ENCODE measurements at regions not wholly inside any gene's neighbourhood (a gene's known extent, or its start where the extent isn't known, plus 50 kb on each side); places are given as distances from the start of the nearest gene placed in this dataset.

DNA sequence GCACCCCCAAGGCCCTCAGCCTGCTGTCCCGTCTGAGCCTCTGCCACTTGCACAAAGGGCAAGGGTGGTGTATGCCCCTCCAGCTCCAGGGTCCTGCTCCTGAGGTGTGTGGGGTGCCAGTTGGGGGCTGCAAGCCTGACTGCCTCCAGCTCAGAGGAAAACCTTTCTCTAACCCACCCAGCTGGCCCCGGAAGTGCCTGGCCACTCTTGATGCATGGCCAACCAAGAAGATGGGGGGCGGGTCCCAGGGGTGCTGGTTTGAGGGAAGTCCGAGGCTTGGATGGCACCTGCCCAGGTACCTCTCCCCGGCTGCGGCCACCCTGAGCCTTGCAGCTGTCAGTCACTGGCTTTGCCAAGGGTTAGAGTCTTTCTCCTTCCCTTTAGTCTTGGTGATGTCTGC, 112.6 kb upstream of the TMPRSS2 start:
- no peak for DNase-seq
- intact Hi-C loops (cut with micrococcal nuclease) = no loop called here
- no peak overlapping the region for H3K4me3 ChIP-seq (ENCODE audit: control extremely low read depth in 1 of 5, extremely low read depth in 1 of 5, insufficient read depth in 1 of 5, low read depth in 2 of 5, low read length in 4 of 5)
- no peak overlapping the region for H3K4me2 ChIP-seq (replicated peaks; ENCODE audit: low read depth, low read length, poor library complexity, severe bottlenecking)
- no peak overlapping the region for H3K27ac ChIP-seq (ENCODE audit: low read length in 2 of 2)
- no peaks in the 10 kb centered on the region for H4K20me1 ChIP-seq (ENCODE audit: control insufficient read depth, insufficient read depth, low read length, poor library complexity, severe bottlenecking)
- no peak overlapping the region for H3K9ac ChIP-seq (ENCODE audit: low read length)
- H3K27ac Mint-ChIP-seq = no peak overlapping the region
- H3K9me3 Mint-ChIP-seq (ENCODE audit: insufficient read depth) = peaks cover 3% of the 10 kb centered on the region
- H3K27me3 ChIP-seq (replicated peaks in 1 of 4; ENCODE audit: control extremely low read depth in 1 of 4, control insufficient read depth in 3 of 4, insufficient read depth in 4 of 4, low read length in 3 of 4) = peaks cover 0 to 3% (median 0%) of the 10 kb centered on the region in 4 experiments
- H2AFZ ChIP-seq (ENCODE audit: insufficient read depth, low read depth, low read length, poor library complexity, severe bottlenecking) = no peak overlapping the region
- H3K4me1 ChIP-seq (ENCODE audit: control insufficient read depth in 2 of 2, insufficient read depth in 2 of 2, low read length in 2 of 2) = no peaks in the 10 kb centered on the region
- H3K9me3 ChIP-seq (ENCODE audit: control extremely low read depth in 1 of 3, control insufficient read depth in 2 of 3, insufficient read depth in 1 of 3, low read length in 2 of 3) = peaks cover 0 to 4% (median 0%) of the 10 kb centered on the region in 3 donors
- POLR2A ChIA-PET = no interaction called here
- CTCF ChIA-PET = no interaction called here
- TF ChIP-seq, protein P1, sequence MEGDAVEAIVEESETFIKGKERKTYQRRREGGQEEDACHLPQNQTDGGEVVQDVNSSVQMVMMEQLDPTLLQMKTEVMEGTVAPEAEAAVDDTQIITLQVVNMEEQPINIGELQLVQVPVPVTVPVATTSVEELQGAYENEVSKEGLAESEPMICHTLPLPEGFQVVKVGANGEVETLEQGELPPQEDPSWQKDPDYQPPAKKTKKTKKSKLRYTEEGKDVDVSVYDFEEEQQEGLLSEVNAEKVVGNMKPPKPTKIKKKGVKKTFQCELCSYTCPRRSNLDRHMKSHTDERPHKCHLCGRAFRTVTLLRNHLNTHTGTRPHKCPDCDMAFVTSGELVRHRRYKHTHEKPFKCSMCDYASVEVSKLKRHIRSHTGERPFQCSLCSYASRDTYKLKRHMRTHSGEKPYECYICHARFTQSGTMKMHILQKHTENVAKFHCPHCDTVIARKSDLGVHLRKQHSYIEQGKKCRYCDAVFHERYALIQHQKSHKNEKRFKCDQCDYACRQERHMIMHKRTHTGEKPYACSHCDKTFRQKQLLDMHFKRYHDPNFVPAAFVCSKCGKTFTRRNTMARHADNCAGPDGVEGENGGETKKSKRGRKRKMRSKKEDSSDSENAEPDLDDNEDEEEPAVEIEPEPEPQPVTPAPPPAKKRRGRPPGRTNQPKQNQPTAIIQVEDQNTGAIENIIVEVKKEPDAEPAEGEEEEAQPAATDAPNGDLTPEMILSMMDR (IDR thresholded peaks at IDR 0.05) = no peak
- no peak for TF ChIP-seq EZH2 (IDR thresholded peaks at IDR 0.05; ENCODE audit: borderline replicate concordance, insufficient read depth, low read depth, low read length, poor library complexity, severe bottlenecking)
- H3K36me3 ChIP-seq (replicated peaks in 1 of 2; ENCODE audit: control extremely low read depth in 1 of 2, control insufficient read depth in 1 of 2, extremely low read depth in 1 of 2, insufficient read depth in 2 of 2, low read length in 1 of 2) = no peaks in the 10 kb centered on the region
- no peaks in the 10 kb centered on the region for H3K79me2 ChIP-seq (ENCODE audit: control insufficient read depth, insufficient read depth, low read length)
- no peak for ATAC-seq (ENCODE audit: low read depth)
- H3K4me1 Mint-ChIP-seq = no peaks in the 10 kb centered on the region
- H3K4me3 Mint-ChIP-seq = no peak overlapping the region
- H3K27me3 Mint-ChIP-seq = peaks cover 38% of the 10 kb centered on the region
- 88% methylated on average over 5 of the region's 6 CpGs for WGBS (ENCODE audit: insufficient coverage)

DNA sequence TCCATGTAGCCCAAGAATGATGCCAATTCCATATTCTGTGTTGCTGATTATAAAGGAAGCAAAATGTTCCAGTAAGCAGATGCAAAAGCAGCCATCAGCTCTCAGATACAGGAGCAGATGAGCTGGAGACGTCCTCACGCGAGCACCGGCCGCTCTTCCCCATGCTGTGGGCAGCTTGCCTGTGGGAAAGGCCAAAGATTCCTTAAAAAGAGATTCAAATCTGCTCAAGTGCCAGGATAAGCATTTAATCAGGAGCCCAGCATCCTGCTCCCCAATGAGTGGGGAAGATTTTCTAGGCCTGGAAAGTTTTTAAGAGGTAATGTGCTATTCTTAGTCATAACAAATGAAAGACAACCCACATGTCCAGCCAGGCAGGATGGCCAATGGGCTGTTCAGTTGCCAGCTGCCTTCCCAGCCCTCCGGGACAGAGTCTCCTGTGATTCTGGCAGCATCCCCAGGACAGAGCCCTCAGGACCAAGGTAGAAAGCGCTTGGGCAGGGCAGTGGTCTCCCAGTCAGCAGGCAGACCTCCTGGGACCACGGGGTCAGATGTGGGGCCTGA, 108.2 kb upstream of the TMPRSS2 start:
- no peak for TF ChIP-seq EZH2 (IDR thresholded peaks at IDR 0.05; ENCODE audit: borderline replicate concordance, insufficient read depth, low read depth, low read length, poor library complexity, severe bottlenecking)
- TF ChIP-seq, protein P1 (IDR thresholded peaks at IDR 0.05) = no peak
- no peak overlapping the region for H3K27ac ChIP-seq (ENCODE audit: low read length in 2 of 2)
- POLR2A ChIA-PET = no interaction called here
- no peaks in the 10 kb centered on the region for H3K4me1 ChIP-seq (ENCODE audit: control insufficient read depth in 2 of 2, insufficient read depth in 2 of 2, low read length in 2 of 2)
- H3K9me3 ChIP-seq (ENCODE audit: control extremely low read depth in 1 of 3, control insufficient read depth in 2 of 3, insufficient read depth in 1 of 3, low read length in 2 of 3) = no peaks in the 10 kb centered on the region
- H3K9me3 Mint-ChIP-seq (ENCODE audit: insufficient read depth) = no peaks in the 10 kb centered on the region
- no peak overlapping the region for H3K27ac Mint-ChIP-seq
- no peaks in the 10 kb centered on the region for H3K4me1 Mint-ChIP-seq
- H3K4me3 ChIP-seq (ENCODE audit: control extremely low read depth in 1 of 5, extremely low read depth in 1 of 5, insufficient read depth in 1 of 5, low read depth in 2 of 5, low read length in 4 of 5) = no peak overlapping the region
- no peak overlapping the region for H3K9ac ChIP-seq (ENCODE audit: low read length)
- H3K4me3 Mint-ChIP-seq = no peak overlapping the region
- DNase-seq (no peak), ATAC-seq (ENCODE audit: low read depth) (no peak)
- 89% methylated on average over 8 of the region's 8 CpGs for WGBS (ENCODE audit: insufficient coverage)
- intact Hi-C loops (cut with micrococcal nuclease) = no loop called here
- no peak overlapping the region for H2AFZ ChIP-seq (ENCODE audit: insufficient read depth, low read depth, low read length, poor library complexity, severe bottlenecking)
- H3K27me3 Mint-ChIP-seq = peaks cover 32% of the 10 kb centered on the region
- no peak overlapping the region for H3K4me2 ChIP-seq (replicated peaks; ENCODE audit: low read depth, low read length, poor library complexity, severe bottlenecking)
- no peaks in the 10 kb centered on the region for H3K79me2 ChIP-seq (ENCODE audit: control insufficient read depth, insufficient read depth, low read length)
- no peaks in the 10 kb centered on the region for H3K36me3 ChIP-seq (replicated peaks in 1 of 2; ENCODE audit: control extremely low read depth in 1 of 2, control insufficient read depth in 1 of 2, extremely low read depth in 1 of 2, insufficient read depth in 2 of 2, low read length in 1 of 2)
- H4K20me1 ChIP-seq (ENCODE audit: control insufficient read depth, insufficient read depth, low read length, poor library complexity, severe bottlenecking) = no peaks in the 10 kb centered on the region
- peaks cover 0 to 6% (median 0%) of the 10 kb centered on the region in 4 experiments for H3K27me3 ChIP-seq (replicated peaks in 1 of 4; ENCODE audit: control extremely low read depth in 1 of 4, control insufficient read depth in 3 of 4, insufficient read depth in 4 of 4, low read length in 3 of 4)
- CTCF ChIA-PET = no interaction called here
